Neuronal stem cell (in vitro differentiated cells): ENCODE measurements at regions not wholly inside any gene's neighbourhood (a gene's known extent, or its start where the extent isn't known, plus 50 kb on each side); places are given as distances from the start of the nearest gene placed in this dataset.

Experiments
- DNase-seq: peaks from one replicate; pipeline ENCODE4 v3.0.0-alpha.2; 2013; ENCODE audit warnings: low spot score
- H2AFZ ChIP-seq: one replicate; pipeline ENCODE4 v1.6.1; 2013; ENCODE audit warnings: mild to moderate bottlenecking, low read length, inconsistent platforms
- H2AK5ac ChIP-seq: 2 replicates; pipeline ENCODE4 v1.6.1; 2013; ENCODE audit warnings: low read depth, mild to moderate bottlenecking, inconsistent platforms, low read length, moderate library complexity, mixed read lengths
- H2BK120ac ChIP-seq: 2 replicates; pipeline ENCODE4 v1.6.1; 2013; ENCODE audit warnings: low read depth, mild to moderate bottlenecking, inconsistent platforms, low read length, moderate library complexity, mixed read lengths
- H2BK12ac ChIP-seq: one replicate; pipeline ENCODE4 v1.6.1; 2013; ENCODE audit warnings: low read length, inconsistent platforms
- H2BK15ac ChIP-seq: 2 replicates; pipeline ENCODE4 v1.6.1; 2013; ENCODE audit warnings: mild to moderate bottlenecking, low read length, inconsistent platforms, mixed read lengths
- H2BK5ac ChIP-seq: one replicate; pipeline ENCODE4 v1.6.1; 2013; ENCODE audit warnings: inconsistent platforms, mild to moderate bottlenecking, low read length, moderate library complexity
- H3K14ac ChIP-seq: one replicate; pipeline ENCODE4 v1.6.1; 2013; ENCODE audit warnings: low read length, inconsistent platforms
- H3K18ac ChIP-seq: 2 replicates; pipeline ENCODE4 v1.6.1; 2013; ENCODE audit warnings: low read length, inconsistent platforms
- H3K23ac ChIP-seq: 2 replicates; pipeline ENCODE4 v1.6.1; 2013; ENCODE audit warnings: low read depth, mild to moderate bottlenecking, mixed read lengths, low read length, inconsistent platforms; ENCODE audit not compliant: poor library complexity
- H3K27ac ChIP-seq: replicated peaks from 3 replicates; pipeline ENCODE4 v1.5.1; 2013; ENCODE audit warnings: low read length, inconsistent platforms
- H3K27me3 ChIP-seq, 3 experiments: 2 replicates each; pipeline ENCODE4 v1.6.1; 2013; ENCODE audit warnings: low read length in 3 of 3, mild to moderate bottlenecking in 2 of 3, inconsistent platforms in 1 of 3, low read depth in 1 of 3, mixed read lengths in 1 of 3, moderate library complexity in 1 of 3; ENCODE audit not compliant: control insufficient read depth in 3 of 3, insufficient read depth in 3 of 3
- H3K36me3 ChIP-seq, 2 donors: replicated peaks in 1 of 2; 2 replicates each; pipeline ENCODE4 v1.6.1; 2013; ENCODE audit warnings: low read length in 2 of 2; ENCODE audit not compliant: control insufficient read depth in 2 of 2, insufficient read depth in 2 of 2
- H3K4ac ChIP-seq: 2 replicates; pipeline ENCODE4 v1.6.1; 2013; ENCODE audit warnings: inconsistent platforms, mild to moderate bottlenecking, low read length, moderate library complexity
- H3K4me1 ChIP-seq, 2 donors: 1 replicate in 1 of 2; 2 replicates in 1 of 2; pipeline ENCODE4 v1.6.1; 2013; ENCODE audit warnings: low read length in 2 of 2, low read depth in 1 of 2; ENCODE audit not compliant: control insufficient read depth in 2 of 2, insufficient read depth in 1 of 2
- H3K4me2 ChIP-seq: one replicate; pipeline ENCODE4 v1.6.1; 2013; ENCODE audit warnings: mild to moderate bottlenecking, low read length, inconsistent platforms; ENCODE audit not compliant: insufficient read depth, poor library complexity, severe bottlenecking
- H3K4me3 ChIP-seq, 2 donors: 2 replicates each; pipeline ENCODE4 v1.5.1; 2013; ENCODE audit warnings: low read length in 2 of 2, mild to moderate bottlenecking in 2 of 2, inconsistent platforms in 1 of 2, moderate library complexity in 1 of 2
- H3K79me1 ChIP-seq: one replicate; pipeline ENCODE4 v1.6.1; 2013; ENCODE audit warnings: low read depth, mild to moderate bottlenecking, inconsistent platforms, low read length, moderate library complexity
- H3K9ac ChIP-seq: one replicate; pipeline ENCODE4 v1.6.1; 2013; ENCODE audit warnings: mild to moderate bottlenecking, low read depth, low read length, inconsistent platforms; ENCODE audit not compliant: poor library complexity
- H3K9me3 ChIP-seq, 2 donors: replicated peaks in 1 of 2; 2 replicates each; pipeline versions ENCODE3 to v1.6.1; 2013; ENCODE audit warnings: low read length in 2 of 2, mild to moderate bottlenecking in 2 of 2, inconsistent platforms in 1 of 2, low read depth in 1 of 2, mixed read lengths in 1 of 2, moderate library complexity in 1 of 2; ENCODE audit not compliant: control insufficient read depth in 2 of 2, insufficient read depth in 1 of 2
- H4K8ac ChIP-seq: one replicate; pipeline ENCODE4 v1.6.1; 2013; ENCODE audit warnings: low read depth, mild to moderate bottlenecking, inconsistent platforms, low read length, moderate library complexity
- H4K91ac ChIP-seq: one replicate; pipeline ENCODE4 v1.6.1; 2013; ENCODE audit warnings: low read length, low read depth, mild to moderate bottlenecking, inconsistent platforms; ENCODE audit not compliant: poor library complexity
- WGBS, 2 donors: extraction: QIAGEN DNeasy Blood & Tissue Kit; methylation state at CpG; one replicate each; pipeline ENCODE4 v1.1.7; 2013; ENCODE audit warnings: missing lambda C conversion rate in 2 of 2, mixed read lengths in 1 of 2; ENCODE audit not compliant: insufficient read length in 2 of 2, insufficient replicate concordance in 1 of 2; ENCODE audit errors: extremely low coverage in 2 of 2; 5-methylcytosine and 5-hydroxymethylcytosine counted together

- no peak overlapping the region for H3K14ac ChIP-seq
These were observed 50.3 kb upstream of the KYNU start for GRCh38 chr2:142827170-142827569.

GRCh38 chr2:142825861-142826260 is 51.6 kb upstream of the KYNU start:
- H2BK5ac ChIP-seq, result no peak overlapping the region
- no peak for DNase-seq
- no peak overlapping the region for H2AK5ac ChIP-seq
- no CpG with 5 or more reads among the region's 2 CpGs for WGBS, 2 donors
- no peaks in the 10 kb centered on the region for H3K79me1 ChIP-seq
- H3K18ac ChIP-seq, result no peak overlapping the region
- H3K23ac ChIP-seq, result no peak overlapping the region
- no peak overlapping the region for H3K4me3 ChIP-seq
- no peak overlapping the region for H4K91ac ChIP-seq
- no peak overlapping the region for H2BK120ac ChIP-seq
- no peak overlapping the region for H2AFZ ChIP-seq
- no peaks in the 10 kb centered on the region for H3K36me3 ChIP-seq
- H3K4me1 ChIP-seq, result no peaks in the 10 kb centered on the region
- H3K4ac ChIP-seq, result no peak overlapping the region
- H3K27me3 ChIP-seq, result no peaks in the 10 kb centered on the region
- no peak overlapping the region for H3K4me2 ChIP-seq
- no peak overlapping the region for H3K14ac ChIP-seq
- no peaks in the 10 kb centered on the region for H3K9me3 ChIP-seq
- H4K8ac ChIP-seq, result no peak overlapping the region
- no peak overlapping the region for H3K27ac ChIP-seq
- H2BK12ac ChIP-seq, result no peak overlapping the region
- no peak overlapping the region for H3K9ac ChIP-seq
- H2BK15ac ChIP-seq, result no peak overlapping the region

More at GRCh38 chr2:142827170-142827569, 50.3 kb upstream of the KYNU start:
- WGBS, 2 donors, result no CpG with 5 or more reads among the region's 9 CpGs
- Histone ChIP-seq H3K4me2 (no peak overlapping the region), H2BK5ac (no peak overlapping the region), H3K27me3 (no peaks in the 10 kb centered on the region), H2BK120ac (no peak overlapping the region), H2AFZ (no peak overlapping the region), H2BK15ac (no peak overlapping the region), H3K4me1 (no peaks in the 10 kb centered on the region), H3K9me3 (no peaks in the 10 kb centered on the region), H3K23ac (no peak overlapping the region), H3K79me1 (no peaks in the 10 kb centered on the region), H3K9ac (peak overlapping the region; percentile 44), H3K27ac (no peak overlapping the region), H3K36me3 (no peaks in the 10 kb centered on the region), H3K4ac (no peak overlapping the region), H2AK5ac (no peak overlapping the region), H3K4me3 (no peak overlapping the region), H4K8ac (no peak overlapping the region), H2BK12ac (no peak overlapping the region), H4K91ac (no peak overlapping the region), H3K18ac (peak overlapping the region; percentile 64)
- DNase-seq, result no peak

GRCh38 chr2:142824756-142825155 is 52.7 kb upstream of the KYNU start:
- Histone ChIP-seq H4K8ac (no peak overlapping the region), H2AFZ (no peak overlapping the region), H2BK5ac (no peak overlapping the region), H3K4me2 (no peak overlapping the region), H3K9ac (no peak overlapping the region), H4K91ac (no peak overlapping the region), H3K18ac (no peak overlapping the region), H3K9me3 (no peaks in the 10 kb centered on the region), H3K4me1 (no peaks in the 10 kb centered on the region), H2BK120ac (no peak overlapping the region), H3K4me3 (no peak overlapping the region), H2BK15ac (no peak overlapping the region), H3K23ac (no peak overlapping the region), H3K27me3 (no peaks in the 10 kb centered on the region), H2AK5ac (no peak overlapping the region), H3K14ac (no peak overlapping the region), H3K36me3 (no peaks in the 10 kb centered on the region), H3K27ac (no peak overlapping the region), H3K79me1 (no peaks in the 10 kb centered on the region), H2BK12ac (no peak overlapping the region), H3K4ac (no peak overlapping the region)
- DNase-seq, result no peak
- WGBS, 2 donors, result no CpG with 5 or more reads among the region's 1 CpG

GRCh38 chr2:142822190-142822589 is 55.3 kb upstream of the KYNU start:
- Histone ChIP-seq H2AK5ac (no peak overlapping the region), H2BK5ac (no peak overlapping the region), H3K27ac (no peak overlapping the region), H3K4me2 (no peak overlapping the region), H4K91ac (no peak overlapping the region), H3K79me1 (no peaks in the 10 kb centered on the region), H3K4ac (no peak overlapping the region), H3K18ac (no peak overlapping the region), H3K14ac (no peak overlapping the region), H3K9ac (no peak overlapping the region), H3K27me3 (no peaks in the 10 kb centered on the region), H2AFZ (no peak overlapping the region), H4K8ac (no peak overlapping the region), H3K4me1 (no peaks in the 10 kb centered on the region), H2BK12ac (no peak overlapping the region), H3K23ac (no peak overlapping the region), H3K36me3 (no peaks in the 10 kb centered on the region), H2BK120ac (no peak overlapping the region), H2BK15ac (no peak overlapping the region), H3K9me3 (no peaks in the 10 kb centered on the region), H3K4me3 (no peak overlapping the region)
- no peak for DNase-seq
- no CpG with 5 or more reads among the region's 3 CpGs for WGBS, 2 donors
